K562 (cell line): ENCODE measurements at regions not wholly inside any gene's neighbourhood (a gene's known extent, or its start where the extent isn't known, plus 50 kb on each side); places are given as distances from the start of the nearest gene placed in this dataset.

Experiments
- ATF1 ChIP-seq, 2 experiments: fragments of 450-650 bp in 1 of 2; IDR thresholded peaks; 2 replicates each; pipeline ENCODE4 v1.6.1; 2016; ENCODE audit warnings: missing compliant biosample characterization in 1 of 2, missing genetic modification characterization in 1 of 2
- CREB1 ChIP-seq, 2 experiments: sonication (generic) in 1 of 2; formaldehyde crosslinking in 1 of 2; IDR thresholded peaks; 2 replicates each; pipeline versions ENCODE4 v1.6.1 to v1.8.0; 2012 to 2022; ENCODE audit warnings: inconsistent platforms in 1 of 2, mild to moderate bottlenecking in 1 of 2, missing genetic modification reagents in 1 of 2, moderate library complexity in 1 of 2
- HNRNPL ChIP-seq: fragments of 200-400 bp; formaldehyde crosslinking; IDR thresholded peaks from 2 replicates; pipeline ENCODE4 v1.6.1; 2017; ENCODE audit warnings: low read depth, mild to moderate bottlenecking, low read length
- NCOR1 ChIP-seq: fragments of 450-650 bp; IDR thresholded peaks from 2 replicates; pipeline ENCODE4 v1.6.1; 2016; ENCODE audit warnings: mild to moderate bottlenecking, moderate library complexity
- SIRT6 ChIP-seq: IDR thresholded peaks from one replicate; pipeline ENCODE4 v1.6.1; 2012; ENCODE audit warnings: low read depth, mild to moderate bottlenecking, control low read depth, inconsistent platforms, low read length, moderate library complexity
- TBP ChIP-seq: optimal IDR thresholded peaks from 2 replicates; pipeline ENCODE3; 2011; ENCODE audit warnings: low read depth, low read length, improper control_type of control experiment
- TSHZ1 ChIP-seq: fragments of 250-450 bp; sonication (Bioruptor Pico); IDR thresholded peaks from 2 replicates; pipeline ENCODE4 v1.4.0; 2020; ENCODE audit warnings: mild to moderate bottlenecking, moderate library complexity
- ZBTB17 ChIP-seq: fragments of 450-650 bp; formaldehyde crosslinking; IDR thresholded peaks from 2 replicates; pipeline ENCODE4 v1.4.0; 2020; ENCODE audit warnings: mild to moderate bottlenecking
- TF ChIP-seq, protein P1 (sequence below), 3 experiments: IDR thresholded peaks in 2 of 3; conservative IDR thresholded peaks in 1 of 3; 2 replicates each; pipeline ENCODE4 v1.5.1; 2011 to 2012; ENCODE audit warnings: low read length in 3 of 3, mild to moderate bottlenecking in 3 of 3, control low read depth in 2 of 3, improper control_type of control experiment in 1 of 3, inconsistent platforms in 1 of 3, low read depth in 1 of 3, mixed read lengths in 1 of 3, moderate library complexity in 1 of 3; ENCODE audit not compliant: insufficient read depth in 2 of 3

DNA sequence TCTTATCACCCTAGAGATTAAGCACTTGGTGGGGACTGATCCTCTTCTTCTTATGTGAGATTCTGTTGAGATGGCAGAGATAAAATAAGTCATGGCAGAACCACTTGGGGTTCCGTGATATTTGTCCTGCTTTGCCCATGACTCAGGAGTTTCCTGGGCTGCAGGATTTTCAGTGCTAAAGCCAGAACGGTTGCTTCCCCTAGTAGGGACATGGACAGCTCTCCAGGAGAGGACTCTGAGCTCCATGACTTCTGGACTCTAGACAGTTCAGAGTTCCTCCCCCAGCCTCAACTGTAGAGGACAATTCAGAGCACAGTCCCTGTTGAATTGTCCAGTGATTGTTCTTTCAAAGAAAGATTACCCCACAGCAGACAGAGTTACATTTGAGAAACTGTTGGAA is 98.8 kb downstream of the OLFM4 start:
- TF ChIP-seq HNRNPL (no peak), SIRT6 (no peak), TBP (no peak), ZBTB17 (CRISPR knock-in tag) (no peak), NCOR1 (no peak), CREB1 (IDR thresholded peaks at IDR 0.05) (no peak), CREB1 (CRISPR knock-in tag; IDR thresholded peaks at IDR 0.05) (no peak), TSHZ1 (CRISPR knock-in tag) (no peak), ATF1 (CRISPR knock-in tag; IDR thresholded peaks at IDR 0.05) (no peak), ATF1 (tag; IDR thresholded peaks at IDR 0.05) (no peak)
- TF ChIP-seq, protein P1, sequence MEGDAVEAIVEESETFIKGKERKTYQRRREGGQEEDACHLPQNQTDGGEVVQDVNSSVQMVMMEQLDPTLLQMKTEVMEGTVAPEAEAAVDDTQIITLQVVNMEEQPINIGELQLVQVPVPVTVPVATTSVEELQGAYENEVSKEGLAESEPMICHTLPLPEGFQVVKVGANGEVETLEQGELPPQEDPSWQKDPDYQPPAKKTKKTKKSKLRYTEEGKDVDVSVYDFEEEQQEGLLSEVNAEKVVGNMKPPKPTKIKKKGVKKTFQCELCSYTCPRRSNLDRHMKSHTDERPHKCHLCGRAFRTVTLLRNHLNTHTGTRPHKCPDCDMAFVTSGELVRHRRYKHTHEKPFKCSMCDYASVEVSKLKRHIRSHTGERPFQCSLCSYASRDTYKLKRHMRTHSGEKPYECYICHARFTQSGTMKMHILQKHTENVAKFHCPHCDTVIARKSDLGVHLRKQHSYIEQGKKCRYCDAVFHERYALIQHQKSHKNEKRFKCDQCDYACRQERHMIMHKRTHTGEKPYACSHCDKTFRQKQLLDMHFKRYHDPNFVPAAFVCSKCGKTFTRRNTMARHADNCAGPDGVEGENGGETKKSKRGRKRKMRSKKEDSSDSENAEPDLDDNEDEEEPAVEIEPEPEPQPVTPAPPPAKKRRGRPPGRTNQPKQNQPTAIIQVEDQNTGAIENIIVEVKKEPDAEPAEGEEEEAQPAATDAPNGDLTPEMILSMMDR (IDR thresholded peaks at IDR 0.05 in 2 of 3, conservative IDR thresholded peaks at IDR 0.05 in 1 of 3; ENCODE audit: insufficient read depth in 2 of 3, low read depth in 1 of 3, low read length in 3 of 3): no peak
